KMS-11 (cell line): ENCODE measurements at regions not wholly inside any gene's neighbourhood (a gene's known extent, or its start where the extent isn't known, plus 50 kb on each side); places are given as distances from the start of the nearest gene placed in this dataset.

Source experiments
- H2AFZ ChIP-seq: fragments of 200-600 bp; sonication (generic); 2 replicates; pipeline ENCODE4 v1.6.1; 2016; ENCODE audit warnings: antibody characterized with exemption, mixed run types, low read depth
- H3K27ac ChIP-seq: fragments of 200-600 bp; sonication (generic); 2 replicates; pipeline ENCODE4 v1.6.1; 2016; ENCODE audit warnings: mild to moderate bottlenecking, mixed run types
- H3K27me3 ChIP-seq: fragments of 200-600 bp; sonication (generic); 2 replicates; pipeline ENCODE4 v1.6.1; 2017; ENCODE audit warnings: mild to moderate bottlenecking, low read depth, mixed run types, moderate library complexity; ENCODE audit not compliant: insufficient read depth
- H3K36me3 ChIP-seq: fragments of 200-600 bp; sonication (generic); 2 replicates; pipeline ENCODE4 v1.6.1; 2017; ENCODE audit warnings: mild to moderate bottlenecking, mixed run types; ENCODE audit not compliant: insufficient read depth
- H3K4me1 ChIP-seq: fragments of 200-600 bp; sonication (generic); 2 replicates; pipeline ENCODE4 v1.6.1; 2016; ENCODE audit warnings: mild to moderate bottlenecking, low read depth, mixed run types; ENCODE audit not compliant: poor library complexity, severe bottlenecking
- H3K4me2 ChIP-seq: fragments of 200-600 bp; sonication (generic); 2 replicates; pipeline ENCODE4 v1.7.0; 2016; ENCODE audit warnings: mild to moderate bottlenecking, mixed run types
- H3K4me3 ChIP-seq: fragments of 200-600 bp; sonication (generic); IDR thresholded peaks from 2 replicates; pipeline ENCODE4 v1.6.1; 2017; ENCODE audit warnings: low read depth, low read length, mixed read lengths; ENCODE audit not compliant: insufficient read depth
- H3K79me2 ChIP-seq: fragments of 200-600 bp; sonication (generic); 2 replicates; pipeline ENCODE4 v1.6.1; 2016; ENCODE audit warnings: low read depth, mixed run types; ENCODE audit not compliant: insufficient read depth
- H3K9ac ChIP-seq: fragments of 200-600 bp; sonication (generic); 2 replicates; pipeline ENCODE4 v1.6.1; 2016; ENCODE audit warnings: mild to moderate bottlenecking, mixed run types
- H4K20me1 ChIP-seq: fragments of 200-600 bp; sonication (generic); 2 replicates; pipeline ENCODE4 v1.6.1; 2016; ENCODE audit warnings: mild to moderate bottlenecking, mixed run types; ENCODE audit not compliant: insufficient read depth
- CTCF ChIP-seq: fragments of 200-600 bp; sonication (generic); conservative IDR thresholded peaks from 2 replicates; pipeline ENCODE4 v1.6.1; 2017; ENCODE audit warnings: low read depth, mild to moderate bottlenecking, antibody characterized with exemption, low read length, moderate library complexity, mixed read lengths

GRCh38 chr5:61752588-61752987, 420.5 kb downstream of the ZSWIM6 start:
- no peak for TF ChIP-seq CTCF
- Histone ChIP-seq H3K4me3 (no peak overlapping the region), H3K9ac (no peak overlapping the region), H2AFZ (no peak overlapping the region), H3K27me3 (no peaks in the 10 kb centered on the region), H3K36me3 (no peaks in the 10 kb centered on the region), H3K4me2 (no peak overlapping the region), H4K20me1 (no peaks in the 10 kb centered on the region), H3K27ac (no peak overlapping the region), H3K4me1 (no peaks in the 10 kb centered on the region), H3K79me2 (no peaks in the 10 kb centered on the region)

- no peak for TF ChIP-seq CTCF
- no peaks in the 10 kb centered on the region for H3K79me2 ChIP-seq
- no peak overlapping the region for H3K9ac ChIP-seq
- no peak overlapping the region for H3K27ac ChIP-seq
- H3K27me3 ChIP-seq = no peaks in the 10 kb centered on the region
- no peaks in the 10 kb centered on the region for H3K4me1 ChIP-seq
- H2AFZ ChIP-seq = no peak overlapping the region
- H4K20me1 ChIP-seq = no peaks in the 10 kb centered on the region
- H3K4me2 ChIP-seq = no peak overlapping the region
- no peak overlapping the region for H3K4me3 ChIP-seq
- no peaks in the 10 kb centered on the region for H3K36me3 ChIP-seq
These were observed 422.7 kb downstream of the ZSWIM6 start for GRCh38 chr5:61754792-61755191.

GRCh38 chr5:61755726-61756222, 423.7 kb downstream of the ZSWIM6 start:
- Histone ChIP-seq H3K4me2 (no peak overlapping the region), H2AFZ (no peak overlapping the region), H3K79me2 (no peaks in the 10 kb centered on the region), H3K4me3 (no peak overlapping the region), H4K20me1 (no peaks in the 10 kb centered on the region), H3K36me3 (no peaks in the 10 kb centered on the region), H3K9ac (no peak overlapping the region), H3K27me3 (no peaks in the 10 kb centered on the region), H3K4me1 (no peaks in the 10 kb centered on the region), H3K27ac (no peak overlapping the region)
- TF ChIP-seq CTCF = no peak

- no peaks in the 10 kb centered on the region for H3K4me1 ChIP-seq
- no peak overlapping the region for H3K9ac ChIP-seq
- H3K4me3 ChIP-seq = no peak overlapping the region
- no peak overlapping the region for H3K4me2 ChIP-seq
- H3K27ac ChIP-seq = no peak overlapping the region
- H4K20me1 ChIP-seq = no peaks in the 10 kb centered on the region
- H3K36me3 ChIP-seq = no peaks in the 10 kb centered on the region
- no peaks in the 10 kb centered on the region for H3K27me3 ChIP-seq
- H2AFZ ChIP-seq = no peak overlapping the region
- TF ChIP-seq CTCF = no peak
- H3K79me2 ChIP-seq = no peaks in the 10 kb centered on the region
These were observed 426.7 kb downstream of the ZSWIM6 start for GRCh38 chr5:61758711-61759110.
